GM19193 (cell line): ENCODE measurements at regions not wholly inside any gene's neighbourhood (a gene's known extent, or its start where the extent isn't known, plus 50 kb on each side); places are given as distances from the start of the nearest gene placed in this dataset.

ENCODE experiments used
- POLR2A ChIP-seq: IDR thresholded peaks from 4 replicates; pipeline ENCODE4 v1.6.1; 2011; ENCODE audit not compliant: insufficient read depth, insufficient read length; ENCODE audit errors: extremely low read depth

- no peak for TF ChIP-seq POLR2A
Measured at GRCh38 chr4:53651156-53651735, 60.0 kb upstream of the LNX1 start.

- no peak for TF ChIP-seq POLR2A
Measured at GRCh38 chr4:53649357-53649756, 58.1 kb upstream of the LNX1 start.

GRCh38 chr4:53647547-53647946, 56.3 kb upstream of the LNX1 start:
- no peak for TF ChIP-seq POLR2A

- TF ChIP-seq POLR2A = no peak
Measured at GRCh38 chr4:53646795-53647194, 55.5 kb upstream of the LNX1 start.

GRCh38 chr4:53645108-53645507, 53.8 kb upstream of the LNX1 start:
- TF ChIP-seq POLR2A = no peak

- no peak for TF ChIP-seq POLR2A
Measured at GRCh38 chr4:53644607-53645006, 53.3 kb upstream of the LNX1 start.
